GM12892 (cell line): ENCODE measurements at regions not wholly inside any gene's neighbourhood (a gene's known extent, or its start where the extent isn't known, plus 50 kb on each side); places are given as distances from the start of the nearest gene placed in this dataset.

Experiments
- POLR2AphosphoS5 ChIP-seq: IDR thresholded peaks from 2 replicates; pipeline ENCODE4 v1.6.1; 2011; ENCODE audit warnings: low read depth, low read length, control low read depth
- TAF1 ChIP-seq: IDR thresholded peaks from 2 replicates; pipeline ENCODE4 v1.6.1; 2011; ENCODE audit warnings: low read depth, mild to moderate bottlenecking, control low read depth, low read length, borderline replicate concordance

- TF ChIP-seq TAF1 = no peak
- TF ChIP-seq POLR2AphosphoS5 = no peak
Measured at GRCh38 chr1:79105500-79105899, 99.0 kb upstream of the ADGRL4 start.
